VCaP (cell line): ENCODE measurements at regions not wholly inside any gene's neighbourhood (a gene's known extent, or its start where the extent isn't known, plus 50 kb on each side); places are given as distances from the start of the nearest gene placed in this dataset.

ENCODE experiments used
- H3K27ac ChIP-seq: fragments of 450-650 bp; 2 replicates; pipeline ENCODE4 v1.5.1; 2017
- TF ChIP-seq, protein P1 (sequence below): fragments of 450-650 bp; conservative IDR thresholded peaks from 2 replicates; pipeline ENCODE4 v1.5.1; 2017; ENCODE audit warnings: mild to moderate bottlenecking, moderate library complexity

- TF ChIP-seq, protein P1, sequence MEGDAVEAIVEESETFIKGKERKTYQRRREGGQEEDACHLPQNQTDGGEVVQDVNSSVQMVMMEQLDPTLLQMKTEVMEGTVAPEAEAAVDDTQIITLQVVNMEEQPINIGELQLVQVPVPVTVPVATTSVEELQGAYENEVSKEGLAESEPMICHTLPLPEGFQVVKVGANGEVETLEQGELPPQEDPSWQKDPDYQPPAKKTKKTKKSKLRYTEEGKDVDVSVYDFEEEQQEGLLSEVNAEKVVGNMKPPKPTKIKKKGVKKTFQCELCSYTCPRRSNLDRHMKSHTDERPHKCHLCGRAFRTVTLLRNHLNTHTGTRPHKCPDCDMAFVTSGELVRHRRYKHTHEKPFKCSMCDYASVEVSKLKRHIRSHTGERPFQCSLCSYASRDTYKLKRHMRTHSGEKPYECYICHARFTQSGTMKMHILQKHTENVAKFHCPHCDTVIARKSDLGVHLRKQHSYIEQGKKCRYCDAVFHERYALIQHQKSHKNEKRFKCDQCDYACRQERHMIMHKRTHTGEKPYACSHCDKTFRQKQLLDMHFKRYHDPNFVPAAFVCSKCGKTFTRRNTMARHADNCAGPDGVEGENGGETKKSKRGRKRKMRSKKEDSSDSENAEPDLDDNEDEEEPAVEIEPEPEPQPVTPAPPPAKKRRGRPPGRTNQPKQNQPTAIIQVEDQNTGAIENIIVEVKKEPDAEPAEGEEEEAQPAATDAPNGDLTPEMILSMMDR = no peak
- no peak overlapping the region for H3K27ac ChIP-seq
Measured at GRCh38 chr2:18125303-18125702, 246.8 kb downstream of the KCNS3 start.

- TF ChIP-seq, protein P1 = no peak
- no peak overlapping the region for H3K27ac ChIP-seq
Measured at GRCh38 chr2:18124116-18124835, 245.8 kb downstream of the KCNS3 start.

DNA sequence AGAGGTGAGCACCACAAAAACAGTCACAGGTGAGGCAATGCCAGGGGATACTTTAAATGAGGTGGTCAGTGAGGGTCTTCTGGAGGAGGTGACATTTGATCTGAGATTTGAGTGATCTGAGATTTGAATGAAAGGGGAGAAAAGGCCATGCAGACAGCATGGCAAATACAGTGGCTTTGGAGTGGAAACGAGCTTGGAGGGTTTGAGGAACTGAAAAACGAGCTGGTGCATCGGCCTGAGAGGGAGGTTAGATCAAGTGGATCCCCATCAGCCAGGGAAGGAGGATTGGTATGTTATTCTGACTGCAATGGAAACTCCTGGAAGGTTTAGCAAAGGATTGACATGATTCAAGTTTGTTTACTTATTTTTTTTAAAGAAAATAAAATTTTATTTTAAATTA, 245.1 kb downstream of the KCNS3 start:
- peak overlapping the region; percentile 14; the same call in 1 of the 2 replicates for H3K27ac ChIP-seq
- TF ChIP-seq, protein P1 = no peak

DNA sequence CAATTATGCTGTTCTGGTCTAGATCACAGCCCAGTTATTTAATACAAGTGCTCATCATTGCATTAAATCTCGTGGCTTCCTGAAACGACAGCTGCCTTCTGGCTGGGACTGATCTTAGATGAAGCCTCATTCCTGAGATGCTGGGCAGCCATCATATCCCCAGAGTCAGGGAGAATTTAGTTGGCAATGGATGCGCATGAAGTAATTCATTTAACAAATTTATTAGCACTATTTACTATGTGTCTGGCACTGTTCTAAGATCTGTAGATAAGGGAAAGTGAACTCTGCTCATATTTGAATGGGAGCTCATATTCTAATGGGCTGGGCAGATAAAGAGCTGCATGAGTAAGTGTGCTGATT, 244.7 kb downstream of the KCNS3 start:
- TF ChIP-seq, protein P1 = no peak

GRCh38 chr2:18122544-18123210, 244.2 kb downstream of the KCNS3 start:
- TF ChIP-seq, protein P1 = no peak
- peak overlapping the region; percentile 14; the same call in 1 of the 2 replicates for H3K27ac ChIP-seq

More for the DNA sequence above, 244.7 kb downstream of the KCNS3 start:
- H3K27ac ChIP-seq = peak overlapping the region; percentile 14; the same call in 1 of the 2 replicates

DNA sequence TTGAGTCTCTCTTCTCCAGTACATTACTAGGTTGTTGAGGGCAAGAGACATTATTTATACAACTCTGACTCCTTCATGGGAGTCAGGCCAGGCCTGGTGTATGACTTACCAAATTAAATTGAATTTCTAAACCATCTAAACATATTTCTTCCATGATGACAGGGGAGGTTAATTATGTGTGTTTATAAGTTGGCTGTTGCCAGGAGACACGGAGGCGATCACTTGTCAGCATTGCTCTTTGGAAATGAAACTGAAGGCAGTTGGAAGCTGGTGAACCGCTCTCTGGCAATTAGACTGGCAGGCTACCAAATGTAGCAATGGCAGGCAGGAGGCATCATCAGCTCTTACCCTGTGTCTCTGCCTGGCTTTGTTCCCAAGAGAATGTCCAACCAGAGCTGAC, 241.4 kb downstream of the KCNS3 start:
- TF ChIP-seq, protein P1 = no peak

DNA sequence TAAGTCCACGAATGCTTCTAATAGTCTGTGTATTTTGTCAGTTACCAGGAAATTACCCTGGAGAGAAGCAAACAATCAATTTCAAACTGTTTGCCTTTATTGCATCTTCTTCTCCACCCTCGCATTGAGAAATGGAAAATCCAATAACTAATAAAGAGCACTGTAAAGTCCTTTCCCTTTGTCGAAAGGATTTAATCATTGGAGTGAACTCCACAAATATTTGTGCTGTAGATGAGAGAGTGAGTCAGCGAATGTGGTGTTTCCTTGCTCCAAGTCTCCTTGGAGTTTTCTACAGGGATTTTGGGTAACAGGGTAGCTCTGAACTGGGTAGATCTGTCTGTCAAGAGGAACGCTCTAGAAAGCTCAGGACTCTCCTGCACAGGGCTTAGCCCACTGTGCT, 240.2 kb downstream of the KCNS3 start:
- peak overlapping the region; percentile 53 for H3K27ac ChIP-seq
- TF ChIP-seq, protein P1 = no peak

More for the DNA sequence above, 241.4 kb downstream of the KCNS3 start:
- no peak overlapping the region for H3K27ac ChIP-seq
